IPS DF 4.7 (cell line): ENCODE measurements at regions not wholly inside any gene's neighbourhood (a gene's known extent, or its start where the extent isn't known, plus 50 kb on each side); places are given as distances from the start of the nearest gene placed in this dataset.
"Not testable (repeated sequence)": the region's sequence is repeated elsewhere in the genome, so short reads cannot be mapped to it uniquely, and the experiment has no call there.

Experiments
- DNase-seq: peaks from one replicate; pipeline ENCODE4 v3.0.0-alpha.2; 2013; ENCODE audit warnings: low spot score; ENCODE audit errors: extremely low read depth

GRCh38 chr1:121003230-121003629 is 113.7 kb downstream of the PPIAL4A start:
- not testable (repeated sequence) for DNase-seq

GRCh38 chr1:121006826-121007225 is 117.3 kb downstream of the PPIAL4A start:
- not testable (repeated sequence) for DNase-seq

GRCh38 chr1:121007755-121008154 is 118.2 kb downstream of the PPIAL4A start:
- not testable (repeated sequence) for DNase-seq

- DNase-seq, result not testable (repeated sequence)
These were observed 119.1 kb downstream of the PPIAL4A start for GRCh38 chr1:121008512-121009215.

DNA sequence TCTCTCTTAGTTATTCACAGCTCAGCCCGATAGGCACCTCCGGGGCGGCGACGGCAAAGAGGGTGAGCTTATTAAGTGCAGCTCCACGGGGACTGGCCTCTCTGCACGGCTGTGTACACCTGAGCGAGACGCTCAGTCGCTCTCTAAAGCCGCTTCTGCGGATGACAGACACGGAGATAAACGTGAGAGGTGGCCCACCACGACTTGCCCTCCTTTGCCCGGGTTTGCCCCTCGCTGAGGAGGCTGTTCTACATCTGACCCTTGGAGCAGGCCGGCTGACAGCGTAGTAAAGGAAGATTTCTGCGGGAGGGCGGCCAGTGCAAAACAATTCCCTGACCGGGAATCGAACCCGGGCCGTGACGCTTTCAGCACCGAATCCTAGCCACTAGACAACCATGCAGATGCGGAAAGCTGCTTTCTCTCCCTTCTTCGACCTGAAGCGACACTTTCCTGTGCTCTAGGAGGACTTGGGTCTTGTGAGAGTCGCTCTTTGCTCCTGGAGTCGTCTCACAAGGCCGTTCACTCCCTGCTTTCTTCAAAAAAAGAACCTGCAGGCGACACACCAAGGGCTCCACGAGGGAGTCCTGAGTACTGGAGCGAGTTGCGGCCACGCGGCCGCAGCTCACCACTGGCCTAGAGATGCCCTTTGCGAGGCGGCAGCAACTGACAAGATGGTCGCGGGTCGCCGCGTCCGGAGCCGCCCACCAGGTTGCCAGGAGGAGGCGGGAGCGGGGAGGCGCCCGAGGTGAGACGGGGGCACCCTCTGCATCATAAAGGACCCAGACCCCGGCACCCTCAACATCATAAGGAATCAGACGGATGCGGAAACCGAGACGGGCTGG is 119.9 kb downstream of the PPIAL4A start:
- DNase-seq, result not testable (repeated sequence)

GRCh38 chr1:121010141-121010540 is 120.6 kb downstream of the PPIAL4A start:
- DNase-seq, result not testable (repeated sequence)

DNA sequence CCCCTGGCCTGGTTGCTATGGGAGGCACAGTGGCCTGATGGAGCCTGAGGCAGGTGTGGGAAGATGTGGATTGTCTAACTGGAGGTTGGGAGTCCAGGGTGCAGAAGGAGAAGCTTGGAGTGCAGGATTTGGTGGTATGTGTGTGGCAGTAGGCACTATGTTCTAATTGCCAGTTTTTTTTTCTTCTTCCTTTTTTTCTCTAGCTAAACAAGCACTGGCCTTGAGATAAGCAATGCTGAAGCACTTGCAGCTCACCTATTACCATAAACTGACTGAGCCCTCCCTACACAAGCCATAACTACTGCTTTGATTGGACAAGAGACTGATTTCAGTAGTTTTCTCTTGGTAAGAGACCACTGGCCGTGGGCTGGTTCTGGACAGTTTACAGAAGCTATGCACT is 123.6 kb downstream of the PPIAL4A start:
- not testable (repeated sequence) for DNase-seq

GRCh38 chr1:121016182-121017028 is 126.8 kb downstream of the PPIAL4A start:
- peak; percentile 46 for DNase-seq

DNA sequence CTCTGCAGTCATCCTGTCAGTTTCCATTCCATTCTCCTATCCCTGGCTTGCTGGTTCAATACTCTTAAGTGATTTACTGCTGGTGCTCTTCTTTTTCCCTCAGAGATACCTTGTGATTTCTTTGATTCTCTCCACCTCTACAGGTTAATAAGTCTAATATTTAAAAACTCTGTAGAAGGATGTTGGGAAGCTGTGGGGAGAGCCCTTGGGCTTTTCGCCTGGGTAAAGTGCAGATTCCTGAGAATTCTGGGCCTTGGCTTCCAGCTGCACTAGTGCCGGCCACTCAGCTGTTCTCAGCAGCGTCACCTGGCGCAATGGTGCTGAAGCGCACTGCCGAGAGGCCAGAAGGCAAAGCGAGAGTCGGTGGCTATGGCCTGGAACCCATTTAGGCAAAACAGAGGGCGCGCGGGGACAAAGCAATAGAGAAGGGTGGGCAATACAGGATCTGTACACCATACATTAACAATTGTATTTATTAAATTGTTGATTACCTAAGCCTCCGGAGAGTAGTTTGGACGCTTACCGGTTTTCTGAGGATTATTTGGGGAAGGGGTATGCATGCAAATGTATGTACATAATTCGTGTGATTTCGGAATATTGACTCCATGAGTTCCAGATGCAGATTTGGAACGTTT is 130.3 kb downstream of the PPIAL4A start:
- DNase-seq, result not testable (repeated sequence)

DNA sequence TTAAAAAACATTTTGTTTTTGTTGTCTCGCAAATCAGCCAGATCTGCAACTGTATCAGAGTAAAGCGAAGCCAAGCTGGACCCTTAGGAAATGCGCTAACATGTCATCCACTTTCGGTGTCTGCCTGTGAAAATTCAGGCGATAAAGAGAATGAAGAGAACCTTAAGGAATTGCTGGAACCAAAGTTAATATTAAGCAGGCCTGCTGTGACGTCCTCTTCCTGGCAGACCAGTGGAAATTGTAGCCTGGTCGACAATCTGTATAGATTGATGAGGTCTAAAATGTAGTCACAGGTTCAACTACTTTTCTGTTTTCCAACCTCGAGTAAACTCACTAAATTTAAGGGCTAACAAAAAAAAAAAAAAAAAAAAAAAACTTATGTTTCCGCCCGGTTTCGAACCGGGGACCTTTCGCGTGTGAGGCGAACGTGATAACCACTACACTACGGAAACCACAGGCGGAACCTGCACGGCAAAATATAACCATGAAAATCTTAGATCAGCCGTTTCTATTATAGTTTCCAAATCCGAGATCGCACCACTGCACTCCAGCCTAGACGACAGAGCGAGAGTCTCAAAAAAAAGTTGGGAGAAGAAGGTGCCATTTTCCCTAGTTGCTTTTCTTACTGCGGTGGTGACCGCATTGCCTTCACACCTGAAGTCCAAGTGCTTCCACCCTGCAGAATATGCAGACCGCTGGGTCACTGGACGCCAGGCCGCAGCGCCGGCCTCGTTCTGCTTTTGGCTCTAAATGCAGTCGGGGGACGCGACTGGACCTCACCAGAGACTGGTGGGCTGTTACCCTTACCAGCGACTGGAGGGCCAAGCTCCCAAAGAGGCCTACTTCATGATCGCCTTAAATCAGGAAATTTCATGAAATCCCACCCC is 131.0 kb downstream of the PPIAL4A start:
- DNase-seq, result not testable (repeated sequence)

- not testable (repeated sequence) for DNase-seq
These were observed 132.1 kb downstream of the PPIAL4A start for GRCh38 chr1:121021716-121022115.

- not testable (repeated sequence) for DNase-seq
These were observed 143.4 kb downstream of the PPIAL4A start for GRCh38 chr1:121032878-121033494.

DNA sequence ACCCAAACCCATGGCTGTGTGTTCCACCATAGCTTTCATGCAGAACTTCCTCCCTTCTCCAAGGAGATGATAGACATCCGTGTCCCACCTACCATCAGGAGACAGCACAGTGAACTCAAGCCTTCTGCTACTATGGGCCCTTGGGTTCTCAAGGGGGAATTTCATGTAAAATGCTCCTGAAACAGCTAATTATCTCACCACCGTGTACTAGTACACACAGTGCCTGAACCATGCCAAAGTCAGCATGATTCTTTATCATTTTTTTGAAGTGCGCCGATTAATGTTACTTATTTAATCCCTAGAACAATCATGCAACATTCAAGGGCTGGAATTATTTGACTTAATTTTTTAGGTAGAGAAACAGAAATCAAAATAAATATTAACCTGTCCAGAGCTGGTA is 147.2 kb downstream of the PPIAL4A start:
- not testable (repeated sequence) for DNase-seq

DNA sequence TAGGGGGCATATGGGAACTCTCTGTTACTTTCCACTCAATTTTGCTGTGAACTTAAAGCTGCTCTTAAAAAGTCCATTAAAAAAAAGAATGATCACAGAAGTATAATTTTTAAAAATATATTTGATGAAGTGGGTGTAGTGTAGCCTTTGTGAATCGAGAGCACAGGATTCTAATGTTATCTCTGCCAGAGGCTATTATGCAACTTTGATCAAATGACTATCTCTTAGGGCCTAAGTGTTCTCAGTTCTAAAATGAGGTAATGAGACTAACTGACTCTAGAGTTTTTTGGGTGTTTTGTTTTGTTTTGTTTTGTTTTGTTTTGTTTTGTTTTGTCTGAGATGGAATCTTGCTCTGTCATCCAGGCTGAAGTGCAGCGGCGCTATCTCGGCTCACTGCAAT is 143.2 kb downstream of the FAM72B start:
- not testable (repeated sequence) for DNase-seq

GRCh38 chr1:121041497-121041896 is 142.6 kb downstream of the FAM72B start:
- DNase-seq, result not testable (repeated sequence)

- DNase-seq, result not testable (repeated sequence)
These were observed 141.3 kb downstream of the FAM72B start for GRCh38 chr1:121042882-121043281.

DNA sequence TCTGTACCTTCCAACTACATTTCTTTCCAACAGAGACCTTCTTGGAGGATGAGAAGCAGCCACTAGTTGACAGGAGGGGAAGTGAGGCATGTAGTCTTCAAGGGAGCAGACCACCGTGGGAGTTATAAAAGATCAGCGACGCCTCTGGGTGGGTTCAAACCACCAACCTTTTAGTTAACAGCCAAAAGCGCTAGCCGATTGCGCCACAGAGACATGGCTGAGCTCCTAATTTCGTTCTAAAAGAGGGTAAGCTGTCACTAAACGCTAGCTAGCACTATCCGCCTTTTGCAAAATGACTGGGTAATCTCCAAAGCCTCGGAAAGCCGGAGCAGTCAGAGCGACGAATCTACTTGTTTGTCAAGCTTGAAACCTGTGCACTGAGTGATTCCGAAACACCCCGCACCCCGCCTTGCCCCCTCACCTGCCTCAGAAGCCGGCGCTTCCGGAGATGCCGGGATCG is 135.8 kb downstream of the FAM72B start:
- not testable (repeated sequence) for DNase-seq

DNA sequence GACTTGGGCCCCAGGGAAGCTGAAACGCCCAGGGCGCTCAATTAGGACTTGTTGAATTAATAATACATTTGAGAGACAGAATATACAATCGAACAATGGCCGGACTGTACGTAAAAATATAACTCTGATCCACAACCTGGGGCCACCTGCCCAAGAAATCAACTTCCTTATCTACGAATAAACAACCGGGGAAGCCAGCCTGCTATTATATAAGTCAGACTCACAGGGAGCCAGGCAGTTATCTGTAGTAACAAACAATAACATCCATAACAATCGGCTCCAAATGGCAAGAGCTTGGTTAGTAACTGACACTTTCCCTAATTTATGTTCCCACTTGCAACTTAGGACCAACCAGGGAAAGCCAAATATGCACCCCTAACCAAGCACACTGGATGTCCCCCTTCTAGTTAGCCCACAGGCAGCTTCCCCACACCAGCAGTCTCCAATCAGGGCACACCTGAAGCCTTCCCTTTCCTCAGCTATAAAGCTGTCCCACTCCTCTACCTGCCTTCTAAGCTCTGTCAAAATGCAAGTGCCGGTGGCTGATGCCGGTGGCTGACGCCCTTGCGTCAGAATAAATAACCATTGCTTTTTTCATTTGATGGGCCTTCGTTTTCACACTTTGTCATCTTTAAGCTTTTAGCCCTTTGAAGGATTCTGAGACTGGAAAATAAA is 135.2 kb downstream of the FAM72B start:
- not testable (repeated sequence) for DNase-seq

GRCh38 chr1:121050097-121050496 is 134.0 kb downstream of the FAM72B start:
- not testable (repeated sequence) for DNase-seq
